Panc1 (cell line): ENCODE measurements at regions not wholly inside any gene's neighbourhood (a gene's known extent, or its start where the extent isn't known, plus 50 kb on each side); places are given as distances from the start of the nearest gene placed in this dataset.

ENCODE experiments used
- ATAC-seq: fragments of 200-7000 bp; cut with Tn5 transposase; 2 replicates; pipeline ENCODE4 v1.9.1; 2020; ENCODE audit warnings: mild to moderate bottlenecking, moderate library complexity
- BruUV-seq: library from RNA; stranded (reverse); fragments of 400-500 nt; replicated peaks from 2 replicates; lab custom pipeline; 2021; lab: Mats Ljungman, UMichigan
- CTCF ChIA-PET: fragments of 300-600 bp; sonication (Branson Sonifier 250); formaldehyde crosslinking; loops from one replicate; lab custom pipeline; 2022; ENCODE audit warnings: antibody characterized with exemption; lab: Charles Lee
- POLR2A ChIA-PET: fragments of 300-600 bp; sonication (Branson Sonifier 250); formaldehyde crosslinking; loops from one replicate; lab custom pipeline; 2022; ENCODE audit warnings: antibody characterized with exemption; lab: Charles Lee
- DNase-seq: peaks from one replicate; pipeline ENCODE4 v3.0.0-alpha.2; 2010; ENCODE audit warnings: low read depth, low spot score
- H3K27ac ChIP-seq: 2 replicates; pipeline ENCODE4 v1.5.1; 2011; ENCODE audit warnings: mild to moderate bottlenecking, low read length, inconsistent platforms
- H3K27me3 ChIP-seq: fragments of 200-500 bp; sonication (Bioruptor generic); 2 replicates; pipeline ENCODE4 v1.6.0; 2014; ENCODE audit warnings: low read length, inconsistent platforms; ENCODE audit not compliant: control insufficient read depth, insufficient read depth
- H3K36me3 ChIP-seq: fragments of 200-500 bp; sonication (Bioruptor generic); 2 replicates; pipeline ENCODE4 v1.5.1; 2014; ENCODE audit warnings: inconsistent platforms, mild to moderate bottlenecking, low read length, moderate library complexity; ENCODE audit not compliant: control insufficient read depth, insufficient read depth
- H3K4me1 ChIP-seq: 2 replicates; pipeline ENCODE4 v1.5.1; 2011; ENCODE audit warnings: inconsistent platforms, mild to moderate bottlenecking, low read length, moderate library complexity; ENCODE audit not compliant: control insufficient read depth, insufficient read depth
- H3K4me3 ChIP-seq, 2 experiments: 2 replicates each; pipeline ENCODE4 v1.5.1; 2011 to 2012; ENCODE audit warnings: low read depth in 2 of 2, low read length in 2 of 2, mild to moderate bottlenecking in 2 of 2, inconsistent platforms in 1 of 2, moderate library complexity in 1 of 2
- H3K9me3 ChIP-seq: fragments of 200-500 bp; sonication (Bioruptor generic); 2 replicates; pipeline ENCODE4 v1.5.1; 2014; ENCODE audit warnings: low read depth, mild to moderate bottlenecking, inconsistent platforms, low read length, moderate library complexity; ENCODE audit not compliant: control insufficient read depth, insufficient read depth
- POLR2AphosphoS5 ChIP-seq: IDR thresholded peaks from 2 replicates; pipeline ENCODE4 v1.6.1; 2012; ENCODE audit warnings: mild to moderate bottlenecking, low read depth, low read length, moderate library complexity
- SIN3A ChIP-seq: IDR thresholded peaks from 2 replicates; pipeline ENCODE4 v1.6.1; 2012; ENCODE audit warnings: low read depth, mild to moderate bottlenecking, low read length, moderate library complexity, borderline replicate concordance; ENCODE audit not compliant: insufficient read depth
- TCF7L2 ChIP-seq: IDR thresholded peaks from 2 replicates; pipeline ENCODE4 v1.6.1; 2011; ENCODE audit warnings: mild to moderate bottlenecking, low read depth, low read length, inconsistent platforms
- in situ Hi-C: cut with HindIII; loops from 2 replicates; pipeline ENCODE4 v1.10.0; 2016; ENCODE audit warnings: low sequenced_read_pairs, low pct_unique_long_range_greater_than_20kb
- intact Hi-C: fragments of 100-400 bp; cut with micrococcal nuclease; formaldehyde crosslinking; loops from one replicate; pipeline ENCODE4 v1.10.0; 2022; ENCODE audit not compliant: unreplicated experiment
- TF ChIP-seq, protein P1 (sequence below): fragments of 450-650 bp; IDR thresholded peaks from 2 replicates; pipeline ENCODE4 v1.5.1; 2017; ENCODE audit warnings: mild to moderate bottlenecking
- TF ChIP-seq, protein P2 (sequence below), 2 experiments: IDR thresholded peaks; 2 replicates each; pipeline ENCODE4 v1.6.1; 2011 to 2012; ENCODE audit warnings: low read depth in 2 of 2, control low read depth in 1 of 2, low read length in 1 of 2, mild to moderate bottlenecking in 1 of 2, moderate library complexity in 1 of 2; ENCODE audit not compliant: insufficient read depth in 1 of 2

DNA sequence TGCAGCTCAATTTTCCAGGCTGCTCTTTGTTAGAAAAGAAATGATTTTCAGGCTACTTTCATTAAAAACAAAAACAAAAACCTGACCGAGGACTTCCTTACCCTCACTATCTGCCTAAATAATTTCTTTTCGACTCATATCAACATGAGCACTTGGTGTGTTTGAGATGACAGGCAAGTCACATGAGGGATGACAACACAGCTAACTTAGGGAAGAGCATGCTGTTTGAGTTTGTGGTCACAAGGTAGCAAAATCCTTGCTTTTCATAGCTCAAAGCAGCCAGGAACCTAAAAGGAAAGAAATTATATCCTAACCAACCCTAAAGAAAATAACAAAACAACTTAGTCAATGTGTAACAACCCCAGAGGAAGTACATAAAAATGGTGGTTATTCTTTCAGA is 459.5 kb downstream of the KIF16B start:
- H3K4me1 ChIP-seq, result no peaks in the 10 kb centered on the region
- TF ChIP-seq, protein P1, sequence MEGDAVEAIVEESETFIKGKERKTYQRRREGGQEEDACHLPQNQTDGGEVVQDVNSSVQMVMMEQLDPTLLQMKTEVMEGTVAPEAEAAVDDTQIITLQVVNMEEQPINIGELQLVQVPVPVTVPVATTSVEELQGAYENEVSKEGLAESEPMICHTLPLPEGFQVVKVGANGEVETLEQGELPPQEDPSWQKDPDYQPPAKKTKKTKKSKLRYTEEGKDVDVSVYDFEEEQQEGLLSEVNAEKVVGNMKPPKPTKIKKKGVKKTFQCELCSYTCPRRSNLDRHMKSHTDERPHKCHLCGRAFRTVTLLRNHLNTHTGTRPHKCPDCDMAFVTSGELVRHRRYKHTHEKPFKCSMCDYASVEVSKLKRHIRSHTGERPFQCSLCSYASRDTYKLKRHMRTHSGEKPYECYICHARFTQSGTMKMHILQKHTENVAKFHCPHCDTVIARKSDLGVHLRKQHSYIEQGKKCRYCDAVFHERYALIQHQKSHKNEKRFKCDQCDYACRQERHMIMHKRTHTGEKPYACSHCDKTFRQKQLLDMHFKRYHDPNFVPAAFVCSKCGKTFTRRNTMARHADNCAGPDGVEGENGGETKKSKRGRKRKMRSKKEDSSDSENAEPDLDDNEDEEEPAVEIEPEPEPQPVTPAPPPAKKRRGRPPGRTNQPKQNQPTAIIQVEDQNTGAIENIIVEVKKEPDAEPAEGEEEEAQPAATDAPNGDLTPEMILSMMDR, result no peak
- TF ChIP-seq POLR2AphosphoS5, result no peak
- no peak for TF ChIP-seq SIN3A
- TF ChIP-seq TCF7L2, result no peak
- TF ChIP-seq, protein P2, sequence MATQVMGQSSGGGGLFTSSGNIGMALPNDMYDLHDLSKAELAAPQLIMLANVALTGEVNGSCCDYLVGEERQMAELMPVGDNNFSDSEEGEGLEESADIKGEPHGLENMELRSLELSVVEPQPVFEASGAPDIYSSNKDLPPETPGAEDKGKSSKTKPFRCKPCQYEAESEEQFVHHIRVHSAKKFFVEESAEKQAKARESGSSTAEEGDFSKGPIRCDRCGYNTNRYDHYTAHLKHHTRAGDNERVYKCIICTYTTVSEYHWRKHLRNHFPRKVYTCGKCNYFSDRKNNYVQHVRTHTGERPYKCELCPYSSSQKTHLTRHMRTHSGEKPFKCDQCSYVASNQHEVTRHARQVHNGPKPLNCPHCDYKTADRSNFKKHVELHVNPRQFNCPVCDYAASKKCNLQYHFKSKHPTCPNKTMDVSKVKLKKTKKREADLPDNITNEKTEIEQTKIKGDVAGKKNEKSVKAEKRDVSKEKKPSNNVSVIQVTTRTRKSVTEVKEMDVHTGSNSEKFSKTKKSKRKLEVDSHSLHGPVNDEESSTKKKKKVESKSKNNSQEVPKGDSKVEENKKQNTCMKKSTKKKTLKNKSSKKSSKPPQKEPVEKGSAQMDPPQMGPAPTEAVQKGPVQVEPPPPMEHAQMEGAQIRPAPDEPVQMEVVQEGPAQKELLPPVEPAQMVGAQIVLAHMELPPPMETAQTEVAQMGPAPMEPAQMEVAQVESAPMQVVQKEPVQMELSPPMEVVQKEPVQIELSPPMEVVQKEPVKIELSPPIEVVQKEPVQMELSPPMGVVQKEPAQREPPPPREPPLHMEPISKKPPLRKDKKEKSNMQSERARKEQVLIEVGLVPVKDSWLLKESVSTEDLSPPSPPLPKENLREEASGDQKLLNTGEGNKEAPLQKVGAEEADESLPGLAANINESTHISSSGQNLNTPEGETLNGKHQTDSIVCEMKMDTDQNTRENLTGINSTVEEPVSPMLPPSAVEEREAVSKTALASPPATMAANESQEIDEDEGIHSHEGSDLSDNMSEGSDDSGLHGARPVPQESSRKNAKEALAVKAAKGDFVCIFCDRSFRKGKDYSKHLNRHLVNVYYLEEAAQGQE (IDR thresholded peaks at IDR 0.05; ENCODE audit: insufficient read depth in 1 of 2, low read depth in 2 of 2, low read length in 1 of 2), result no peak
- BruUV-seq, result no TSS peak
- H3K27ac ChIP-seq, result no peak overlapping the region
- H3K4me3 ChIP-seq, result no peak overlapping the region
- ATAC-seq (no peak), DNase-seq (no peak)
- intact Hi-C loops, result no loop called here
- H3K36me3 ChIP-seq, result no peaks in the 10 kb centered on the region
- no peaks in the 10 kb centered on the region for H3K9me3 ChIP-seq
- no peaks in the 10 kb centered on the region for H3K27me3 ChIP-seq
- in situ Hi-C loops, result no loop called here
- POLR2A ChIA-PET, result no interaction called here
- CTCF ChIA-PET, result no interaction called here

DNA sequence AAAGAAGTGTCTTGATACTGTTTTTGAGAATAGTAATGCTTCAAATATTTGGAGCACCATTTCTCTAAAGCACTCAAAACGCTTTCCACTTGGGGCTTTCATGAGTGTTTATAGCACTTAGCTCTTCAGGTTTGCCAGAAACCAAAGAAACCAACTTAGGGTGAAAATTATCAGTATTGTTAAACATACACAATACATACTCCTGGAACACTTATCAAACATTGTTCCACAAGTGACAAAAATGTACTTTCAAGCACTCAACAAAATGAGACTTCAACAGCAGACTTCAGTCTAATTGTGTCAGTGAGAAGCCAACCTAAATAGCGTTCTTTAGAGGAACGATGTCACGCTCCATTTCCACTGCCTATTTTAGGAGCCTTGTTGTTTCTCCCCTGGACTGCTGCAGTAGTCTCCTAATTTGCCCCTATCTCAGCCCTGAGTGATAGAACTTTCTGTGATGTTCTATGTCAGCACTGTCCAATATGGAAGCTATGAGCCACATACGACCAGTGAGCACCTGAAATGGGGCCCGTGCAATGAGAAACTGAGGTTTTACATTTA is 461.3 kb downstream of the KIF16B start:
- in situ Hi-C loops (no loop called here), intact Hi-C loops (no loop called here)
- DNase-seq, result no peak
- ATAC-seq, result no peak
- CTCF ChIA-PET, result no interaction called here
- Histone ChIP-seq H3K9me3 (no peaks in the 10 kb centered on the region), H3K4me3 (no peak overlapping the region), H3K27me3 (no peaks in the 10 kb centered on the region), H3K27ac (no peak overlapping the region), H3K36me3 (no peaks in the 10 kb centered on the region), H3K4me1 (no peaks in the 10 kb centered on the region)
- POLR2A ChIA-PET, result no interaction called here
- BruUV-seq, result no TSS peak
- no peak for TF ChIP-seq POLR2AphosphoS5
- TF ChIP-seq SIN3A, result no peak
- TF ChIP-seq, protein P2 (IDR thresholded peaks at IDR 0.05; ENCODE audit: insufficient read depth in 1 of 2, low read depth in 2 of 2, low read length in 1 of 2), result no peak
- no peak for TF ChIP-seq TCF7L2
- TF ChIP-seq, protein P1, result no peak
